ENCODE measurements at regions not wholly inside any gene's neighbourhood (a gene's known extent, or its start where the extent isn't known, plus 50 kb on each side); places are given as distances from the start of the nearest gene placed in this dataset.

- ATAC-seq = no peak
- H3K4me1 Mint-ChIP-seq = no peaks in the 10 kb centered on the region
- peaks cover 3% of the 10 kb centered on the region for H3K9me3 Mint-ChIP-seq
- no peaks in the 10 kb centered on the region for H3K27me3 Mint-ChIP-seq
- H3K27ac Mint-ChIP-seq = no peak overlapping the region
- H3K4me3 Mint-ChIP-seq = no peak overlapping the region
- DNase-seq = no peak
- no peaks in the 10 kb centered on the region for H3K36me3 Mint-ChIP-seq (ENCODE audit: low read depth)
These were observed 424.8 kb upstream of the ADGRL4 start for GRCh38 chr1:79431340-79431739.

GRCh38 chr1:79430437-79430836 lies 423.9 kb upstream of the ADGRL4 start:
- Mint-ChIP-seq H3K27me3 (no peaks in the 10 kb centered on the region), H3K27ac (no peak overlapping the region), H3K4me3 (no peak overlapping the region), H3K4me1 (no peaks in the 10 kb centered on the region), H3K36me3 (ENCODE audit: low read depth) (no peaks in the 10 kb centered on the region), H3K9me3 (peaks cover 3% of the 10 kb centered on the region)
- ATAC-seq = no peak
- no peak for DNase-seq

GRCh38 chr1:79422726-79423125 lies 416.2 kb upstream of the ADGRL4 start:
- H3K4me3 Mint-ChIP-seq = no peak overlapping the region
- H3K36me3 Mint-ChIP-seq (ENCODE audit: low read depth) = no peaks in the 10 kb centered on the region

GRCh38 chr1:79398501-79398900 lies 392.0 kb upstream of the ADGRL4 start:
- Mint-ChIP-seq H3K36me3 (ENCODE audit: low read depth) (no peaks in the 10 kb centered on the region), H3K4me1 (no peaks in the 10 kb centered on the region), H3K9me3 (peaks cover 8% of the 10 kb centered on the region), H3K27me3 (no peaks in the 10 kb centered on the region), H3K27ac (no peak overlapping the region), H3K4me3 (no peak overlapping the region)
- DNase-seq (no peak), ATAC-seq (no peak)

More at GRCh38 chr1:79422726-79423125, 416.2 kb upstream of the ADGRL4 start:
- Mint-ChIP-seq H3K4me1 (no peaks in the 10 kb centered on the region), H3K27me3 (no peaks in the 10 kb centered on the region), H3K9me3 (no peaks in the 10 kb centered on the region), H3K27ac (no peak overlapping the region)
- DNase-seq = no peak
- ATAC-seq = no peak

GRCh38 chr1:79396901-79397300 lies 390.4 kb upstream of the ADGRL4 start:
- ATAC-seq = no peak
- DNase-seq = no peak
- no peaks in the 10 kb centered on the region for H3K27me3 Mint-ChIP-seq
- no peak overlapping the region for H3K4me3 Mint-ChIP-seq
- H3K36me3 Mint-ChIP-seq (ENCODE audit: low read depth) = no peaks in the 10 kb centered on the region
- H3K4me1 Mint-ChIP-seq = no peaks in the 10 kb centered on the region
- H3K9me3 Mint-ChIP-seq = peaks cover 8% of the 10 kb centered on the region
- no peak overlapping the region for H3K27ac Mint-ChIP-seq

GRCh38 chr1:79388694-79389361 lies 382.3 kb upstream of the ADGRL4 start:
- DNase-seq (no peak), ATAC-seq (no peak)
- Mint-ChIP-seq H3K4me3 (no peak overlapping the region), H3K27me3 (no peaks in the 10 kb centered on the region), H3K4me1 (no peaks in the 10 kb centered on the region), H3K9me3 (peaks cover 4% of the 10 kb centered on the region), H3K36me3 (ENCODE audit: low read depth) (no peaks in the 10 kb centered on the region), H3K27ac (no peak overlapping the region)

- Mint-ChIP-seq H3K9me3 (peaks cover 4% of the 10 kb centered on the region), H3K4me3 (no peak overlapping the region), H3K4me1 (no peaks in the 10 kb centered on the region), H3K27me3 (no peaks in the 10 kb centered on the region), H3K27ac (no peak overlapping the region), H3K36me3 (ENCODE audit: low read depth) (no peaks in the 10 kb centered on the region)
- no peak for DNase-seq
- ATAC-seq = no peak
These were observed 380.2 kb upstream of the ADGRL4 start for GRCh38 chr1:79386730-79387129.

- ATAC-seq (no peak), DNase-seq (no peak)
- Mint-ChIP-seq H3K27me3 (no peaks in the 10 kb centered on the region), H3K4me1 (no peaks in the 10 kb centered on the region), H3K4me3 (no peak overlapping the region), H3K9me3 (no peaks in the 10 kb centered on the region), H3K36me3 (ENCODE audit: low read depth) (no peaks in the 10 kb centered on the region), H3K27ac (no peak overlapping the region)
These were observed 373.5 kb upstream of the ADGRL4 start for GRCh38 chr1:79380078-79380477.

GRCh38 chr1:79376106-79376505 lies 369.6 kb upstream of the ADGRL4 start:
- no peaks in the 10 kb centered on the region for H3K4me1 Mint-ChIP-seq
- no peak for ATAC-seq
- H3K27me3 Mint-ChIP-seq = no peaks in the 10 kb centered on the region
- DNase-seq = no peak
- no peak overlapping the region for H3K27ac Mint-ChIP-seq
- H3K9me3 Mint-ChIP-seq = no peaks in the 10 kb centered on the region
- H3K36me3 Mint-ChIP-seq (ENCODE audit: low read depth) = no peaks in the 10 kb centered on the region
- H3K4me3 Mint-ChIP-seq = no peak overlapping the region

- DNase-seq (no peak), ATAC-seq (no peak)
- no peaks in the 10 kb centered on the region for H3K36me3 Mint-ChIP-seq (ENCODE audit: low read depth)
- no peak overlapping the region for H3K27ac Mint-ChIP-seq
- no peaks in the 10 kb centered on the region for H3K27me3 Mint-ChIP-seq
- H3K9me3 Mint-ChIP-seq = no peaks in the 10 kb centered on the region
- H3K4me1 Mint-ChIP-seq = no peaks in the 10 kb centered on the region
- no peak overlapping the region for H3K4me3 Mint-ChIP-seq
These were observed 368.8 kb upstream of the ADGRL4 start for GRCh38 chr1:79375352-79375751.

GRCh38 chr1:79374397-79374796 lies 367.9 kb upstream of the ADGRL4 start:
- ATAC-seq (no peak), DNase-seq (no peak)
- peaks cover 3% of the 10 kb centered on the region for H3K9me3 Mint-ChIP-seq
- H3K27me3 Mint-ChIP-seq = no peaks in the 10 kb centered on the region
- H3K4me1 Mint-ChIP-seq = no peaks in the 10 kb centered on the region
- no peak overlapping the region for H3K27ac Mint-ChIP-seq
- H3K4me3 Mint-ChIP-seq = no peak overlapping the region
- H3K36me3 Mint-ChIP-seq (ENCODE audit: low read depth) = no peaks in the 10 kb centered on the region

- peaks cover 6% of the 10 kb centered on the region for H3K9me3 Mint-ChIP-seq
- no peak for DNase-seq
- H3K36me3 Mint-ChIP-seq (ENCODE audit: low read depth) = no peaks in the 10 kb centered on the region
- H3K4me3 Mint-ChIP-seq = no peak overlapping the region
- no peaks in the 10 kb centered on the region for H3K4me1 Mint-ChIP-seq
- no peak overlapping the region for H3K27ac Mint-ChIP-seq
- ATAC-seq = no peak
- no peaks in the 10 kb centered on the region for H3K27me3 Mint-ChIP-seq
These were observed 367.1 kb upstream of the ADGRL4 start for GRCh38 chr1:79373481-79374125.

GRCh38 chr1:79371802-79372201 lies 365.3 kb upstream of the ADGRL4 start:
- ATAC-seq = no peak
- H3K36me3 Mint-ChIP-seq (ENCODE audit: low read depth) = no peaks in the 10 kb centered on the region
- peaks cover 8% of the 10 kb centered on the region for H3K9me3 Mint-ChIP-seq

GRCh38 chr1:79369091-79369490 lies 362.6 kb upstream of the ADGRL4 start:
- H3K4me1 Mint-ChIP-seq = no peaks in the 10 kb centered on the region

More at GRCh38 chr1:79371802-79372201, 365.3 kb upstream of the ADGRL4 start:
- Mint-ChIP-seq H3K27me3 (no peaks in the 10 kb centered on the region), H3K4me3 (no peak overlapping the region), H3K27ac (no peak overlapping the region), H3K4me1 (no peaks in the 10 kb centered on the region)
- DNase-seq = no peak

GRCh38 chr1:79364896-79365295 lies 358.4 kb upstream of the ADGRL4 start:
- no peak for ATAC-seq
- H3K4me1 Mint-ChIP-seq = no peaks in the 10 kb centered on the region
- H3K36me3 Mint-ChIP-seq (ENCODE audit: low read depth) = no peaks in the 10 kb centered on the region
- no peak overlapping the region for H3K4me3 Mint-ChIP-seq
- H3K9me3 Mint-ChIP-seq = peaks cover 9% of the 10 kb centered on the region
- no peak overlapping the region for H3K27ac Mint-ChIP-seq
- no peak for DNase-seq
- H3K27me3 Mint-ChIP-seq = no peaks in the 10 kb centered on the region

More at GRCh38 chr1:79369091-79369490, 362.6 kb upstream of the ADGRL4 start:
- no peak for ATAC-seq
- DNase-seq = no peak
- Mint-ChIP-seq H3K9me3 (peaks cover 9% of the 10 kb centered on the region), H3K4me3 (no peak overlapping the region), H3K36me3 (ENCODE audit: low read depth) (no peaks in the 10 kb centered on the region), H3K27ac (no peak overlapping the region), H3K27me3 (no peaks in the 10 kb centered on the region)
